HG03378 (cell line): ENCODE measurements at regions not wholly inside any gene's neighbourhood (a gene's known extent, or its start where the extent isn't known, plus 50 kb on each side); places are given as distances from the start of the nearest gene placed in this dataset.
A peak's percentile ranks its signal among the peaks of the same experiment; 100 is the strongest.
"Not testable (repeated sequence)": the region's sequence is repeated elsewhere in the genome, so short reads cannot be mapped to it uniquely, and the experiment has no call there.

Source experiments
- ATAC-seq: cut with Tn5 transposase; IDR thresholded peaks from one replicate; pipeline ENCODE4 v1.9.1; 2021; ENCODE audit warnings: mild to moderate bottlenecking, moderate library complexity; ENCODE audit not compliant: unreplicated experiment

GRCh38 chr6:94902974-94903628 lies 674.2 kb upstream of the MANEA start:
- ATAC-seq = no peak

GRCh38 chr6:94899191-94899590 lies 678.1 kb upstream of the MANEA start:
- ATAC-seq = no peak

GRCh38 chr6:94894300-94894699 lies 683.0 kb upstream of the MANEA start:
- ATAC-seq = no peak

- ATAC-seq = no peak
Observed at GRCh38 chr6:94893327-94893726, 684.0 kb upstream of the MANEA start.

DNA sequence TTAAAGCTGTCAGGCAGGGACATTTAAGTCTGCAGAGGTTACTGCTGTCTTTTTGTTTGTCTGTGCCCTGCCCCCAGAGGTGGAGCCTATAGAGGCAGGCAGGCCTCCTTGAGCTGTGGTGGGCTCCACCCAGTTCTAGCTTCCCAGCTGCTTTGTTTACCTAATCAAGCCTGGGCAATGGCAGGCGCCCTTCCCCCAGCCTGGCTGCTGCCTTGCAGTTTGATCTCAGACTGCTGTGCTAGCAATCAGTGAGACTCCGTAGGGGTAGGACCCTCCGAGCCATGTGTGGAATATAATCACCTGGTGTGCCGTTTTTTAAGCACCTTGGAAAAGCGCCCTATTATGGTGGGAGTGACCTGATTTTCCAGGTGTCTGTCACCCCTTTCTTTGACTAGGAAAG lies 703.5 kb upstream of the MANEA start:
- not testable (repeated sequence) for ATAC-seq

DNA sequence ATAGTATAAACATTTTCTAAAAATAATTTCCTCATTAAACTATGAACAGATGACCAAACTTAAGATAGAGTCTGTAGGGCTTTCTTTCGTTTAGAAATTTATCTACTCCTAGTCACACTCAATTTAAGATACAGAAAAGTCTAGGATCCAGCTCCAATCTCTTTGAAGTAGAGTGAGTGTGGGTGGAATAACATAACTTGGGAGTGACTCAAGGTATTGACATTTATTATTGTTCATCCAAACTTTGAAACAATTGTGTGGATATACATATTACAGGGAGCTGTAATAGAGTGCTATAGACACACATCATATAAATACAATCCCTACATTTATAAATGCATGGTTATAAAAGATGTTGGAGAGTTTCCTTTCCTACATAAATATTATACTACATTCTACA lies 715.2 kb upstream of the MANEA start:
- no peak for ATAC-seq

- no peak for ATAC-seq
Observed at GRCh38 chr6:94859924-94860323, 717.4 kb upstream of the MANEA start.

GRCh38 chr6:94856999-94857398 lies 720.3 kb upstream of the MANEA start:
- not testable (repeated sequence) for ATAC-seq

- not testable (repeated sequence) for ATAC-seq
Observed at GRCh38 chr6:94851329-94851728, 726.0 kb upstream of the MANEA start.

DNA sequence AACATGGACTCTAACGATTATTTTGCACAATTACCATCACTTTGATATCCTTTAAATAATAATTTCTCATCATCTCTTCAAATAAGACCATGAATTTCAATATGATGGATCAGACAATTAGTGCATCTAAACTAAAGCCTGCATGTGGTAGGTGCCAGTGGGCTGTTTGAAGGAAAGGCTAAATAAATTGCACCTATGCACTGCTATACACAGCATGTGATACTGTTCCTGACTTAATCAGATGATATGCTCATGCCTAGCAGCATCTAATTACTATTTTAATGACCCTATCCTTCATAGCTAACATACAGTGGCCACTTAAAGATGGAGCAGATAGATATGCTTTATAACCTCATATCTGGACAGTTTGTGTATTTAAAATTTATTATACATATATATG lies 731.6 kb upstream of the MANEA start:
- no peak for ATAC-seq

DNA sequence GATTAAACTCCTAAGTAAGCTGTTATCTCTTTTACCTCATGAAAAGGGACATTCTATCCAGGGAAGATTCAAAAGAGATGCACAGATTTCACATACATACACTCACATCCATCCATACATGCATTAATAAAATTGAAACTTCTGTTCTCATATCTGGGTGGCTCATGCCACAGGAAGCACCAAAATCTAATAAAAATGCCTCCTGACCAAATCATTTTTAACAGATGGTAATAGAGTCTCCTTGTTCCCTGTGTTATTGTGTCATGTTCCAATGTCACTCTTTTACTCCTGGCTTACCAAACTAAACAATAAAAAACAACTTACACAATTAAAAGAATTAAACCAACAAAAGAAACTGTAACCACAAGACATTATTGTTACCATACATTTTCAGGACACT lies 742.1 kb upstream of the MANEA start:
- ATAC-seq = no peak

DNA sequence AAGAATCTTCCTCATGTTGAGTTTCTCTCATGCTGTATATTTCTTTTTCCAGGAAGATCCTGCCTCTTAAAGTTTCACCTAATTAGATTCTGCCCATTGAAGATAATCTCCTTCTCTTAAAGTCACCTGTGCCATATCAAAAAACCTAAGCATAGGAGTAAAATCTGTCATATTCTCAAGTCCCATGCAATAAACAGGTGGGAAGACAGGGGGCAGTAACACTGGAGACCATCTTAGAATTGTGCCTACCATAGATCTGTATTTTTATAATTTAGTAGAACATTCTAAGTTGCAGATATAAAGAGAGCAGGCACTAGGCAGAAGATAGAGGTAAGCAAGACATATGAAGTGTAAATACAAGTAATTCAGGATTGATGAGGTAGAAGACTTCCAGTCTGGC lies 763.5 kb upstream of the MANEA start:
- ATAC-seq = no peak

DNA sequence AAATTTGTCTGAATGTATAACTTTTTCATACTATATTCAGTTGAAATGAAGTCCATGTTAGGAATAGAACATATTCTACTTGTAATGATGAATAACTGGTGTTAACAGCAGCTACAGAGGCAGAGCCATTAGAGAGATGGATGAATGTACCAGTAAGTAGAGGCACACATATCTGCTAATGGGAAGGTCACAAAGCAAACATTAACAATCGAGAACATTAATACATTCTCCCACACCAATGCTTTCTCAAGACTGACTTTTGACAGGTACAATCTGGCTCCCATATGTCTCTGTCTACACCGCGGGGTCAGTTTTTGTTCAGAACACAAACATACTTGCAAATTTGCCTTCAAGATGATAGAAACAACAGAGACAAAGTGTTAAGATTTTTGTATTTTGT lies 776.0 kb upstream of the MANEA start:
- no peak for ATAC-seq

DNA sequence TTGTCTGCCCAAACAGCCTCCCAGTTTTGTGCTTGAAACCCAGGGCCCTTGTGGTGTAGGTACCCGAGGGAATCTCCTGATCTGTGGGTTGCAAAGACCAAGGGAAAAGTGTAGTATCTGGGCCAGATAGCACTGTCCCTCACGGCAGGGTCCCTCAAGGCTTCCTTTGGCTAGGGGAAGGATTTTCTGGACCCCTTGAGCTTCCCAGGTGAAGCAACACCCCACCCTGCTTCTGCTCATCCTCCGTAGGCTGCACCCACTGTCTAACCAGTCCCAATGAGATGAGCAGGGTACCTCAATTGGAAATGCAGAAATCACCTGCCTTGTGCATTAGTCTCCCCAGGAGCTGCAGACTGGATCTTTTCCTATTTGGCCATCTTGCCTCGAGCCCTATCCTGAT lies 791.8 kb upstream of the MANEA start:
- no peak for ATAC-seq

GRCh38 chr6:94785081-94785480 lies 792.3 kb upstream of the MANEA start:
- ATAC-seq = not testable (repeated sequence)

DNA sequence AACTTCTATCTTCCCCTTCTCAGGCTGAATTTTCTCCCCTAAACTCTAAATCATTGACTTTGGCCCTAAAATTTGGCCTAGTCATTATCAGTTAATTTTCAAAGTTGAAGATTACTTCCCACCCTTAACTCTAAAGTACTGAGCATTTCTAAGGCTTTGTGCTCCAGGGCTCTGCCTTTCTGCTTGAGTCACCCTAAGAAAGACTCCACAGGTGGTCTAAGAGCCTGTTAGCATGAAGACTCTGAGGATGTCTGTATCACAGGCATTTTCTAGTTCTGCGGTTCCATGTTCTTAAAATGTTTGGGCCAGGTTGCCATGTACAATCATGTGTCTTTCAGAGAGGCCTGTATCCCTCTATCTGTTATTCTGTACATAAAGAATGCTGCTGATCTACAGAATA lies 808.1 kb upstream of the MANEA start:
- ATAC-seq = no peak

- ATAC-seq = peak; percentile 97
Observed at GRCh38 chr6:94751641-94752329, 825.5 kb upstream of the MANEA start.

GRCh38 chr6:94736236-94736635 lies 841.1 kb upstream of the MANEA start:
- no peak for ATAC-seq

DNA sequence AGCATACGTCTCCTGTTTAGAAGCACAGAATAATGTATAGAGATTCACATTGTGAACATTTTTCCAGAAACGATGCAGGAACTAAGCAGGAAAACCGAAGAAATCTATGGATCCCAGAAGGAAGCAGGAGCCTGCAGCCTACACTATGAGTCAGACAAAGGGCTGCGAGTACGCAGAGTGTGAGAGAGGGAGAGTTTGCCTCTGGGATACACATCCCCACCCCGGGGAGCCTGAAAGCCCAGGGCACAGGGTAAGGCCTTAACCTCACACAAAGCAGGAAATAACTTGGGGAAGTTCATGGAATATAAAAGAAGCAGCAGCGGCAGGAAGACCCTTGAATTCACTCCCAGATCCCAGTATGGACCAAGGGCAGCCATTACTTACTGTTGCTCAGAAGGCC lies 842.1 kb upstream of the MANEA start:
- no peak for ATAC-seq

DNA sequence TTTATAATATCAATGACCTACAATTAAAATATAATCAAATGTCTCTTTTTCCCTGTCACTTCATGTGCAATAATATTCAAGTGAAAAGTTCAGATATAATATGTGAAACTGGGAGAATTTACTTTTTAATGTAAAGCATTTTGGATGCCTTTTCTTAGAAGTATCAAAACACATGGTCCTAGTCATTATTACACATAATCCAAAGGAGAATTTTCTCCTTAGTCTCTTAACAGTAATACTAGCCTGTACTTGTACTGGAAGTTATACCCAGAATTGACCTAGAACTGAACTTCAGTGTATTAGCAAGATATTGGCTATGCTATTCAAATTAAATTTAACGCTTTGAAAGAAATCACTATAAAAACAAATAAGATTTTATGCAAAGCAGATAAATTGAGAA lies 842.6 kb upstream of the MANEA start:
- ATAC-seq = no peak

- no peak for ATAC-seq
Observed at GRCh38 chr6:94733066-94733465, 844.3 kb upstream of the MANEA start.

DNA sequence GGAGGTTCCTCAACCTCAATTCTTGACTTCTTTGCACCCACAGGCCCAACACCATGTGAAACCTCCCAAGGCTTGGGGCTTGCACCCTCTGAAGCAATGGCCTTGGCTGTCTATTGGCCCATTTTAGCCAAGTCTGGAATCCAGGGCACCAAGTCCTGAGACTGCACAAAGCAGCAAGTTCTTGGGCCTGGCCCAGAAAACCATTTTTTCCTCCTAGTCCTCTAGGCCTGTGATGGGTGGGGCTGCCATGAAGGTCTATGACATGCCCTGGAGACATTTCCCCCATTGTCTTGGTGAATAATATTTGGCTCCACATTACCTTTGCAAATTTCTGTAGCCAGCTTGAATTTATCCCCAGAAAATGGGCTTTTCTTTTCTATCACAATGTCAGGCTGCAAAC lies 849.6 kb upstream of the MANEA start:
- no peak for ATAC-seq

- ATAC-seq = no peak
Observed at GRCh38 chr6:94721459-94721858, 855.9 kb upstream of the MANEA start.
